T-helper 2 cell (primary cell): ENCODE measurements at regions not wholly inside any gene's neighbourhood (a gene's known extent, or its start where the extent isn't known, plus 50 kb on each side); places are given as distances from the start of the nearest gene placed in this dataset.
A peak's percentile ranks its signal among the peaks of the same experiment; 100 is the strongest.

Experiments
- DNase-seq, 5 experiments: peaks; one replicate each; pipeline versions ENCODE4 v3.0.0 to v3.0.0-alpha.2; 2012 to 2022

- DNase-seq, result no peak
Observed at GRCh38 chr6:126608681-126609080, 268.8 kb downstream of the CENPW start.

- peak in 1 of 5 experiments; percentile 9 for DNase-seq
Observed at GRCh38 chr6:126614642-126615504, 275.0 kb downstream of the CENPW start.

- no peak for DNase-seq
Observed at GRCh38 chr6:126616866-126617265, 277.0 kb downstream of the CENPW start.

- no peak for DNase-seq
Observed at GRCh38 chr6:126618639-126619343, 278.9 kb downstream of the CENPW start.

GRCh38 chr6:126620719-126621118, 280.8 kb downstream of the CENPW start:
- no peak for DNase-seq

- no peak for DNase-seq
Observed at GRCh38 chr6:126625019-126625418, 285.1 kb downstream of the CENPW start.

- no peak for DNase-seq
Observed at GRCh38 chr6:126628125-126628524, 288.2 kb downstream of the CENPW start.

- no peak for DNase-seq
Observed at GRCh38 chr6:126631363-126631762, 291.4 kb downstream of the CENPW start.

GRCh38 chr6:126632271-126632670, 292.4 kb downstream of the CENPW start:
- DNase-seq, result no peak

GRCh38 chr6:126633373-126633772, 293.5 kb downstream of the CENPW start:
- no peak for DNase-seq

- DNase-seq, result no peak
Observed at GRCh38 chr6:126640356-126640755, 300.4 kb downstream of the CENPW start.

- DNase-seq, result no peak
Observed at GRCh38 chr6:126640921-126641320, 301.0 kb downstream of the CENPW start.

GRCh38 chr6:126641641-126642040, 301.7 kb downstream of the CENPW start:
- no peak for DNase-seq

- peak in 1 of 5 experiments; percentile 2 for DNase-seq
Observed at GRCh38 chr6:126643352-126643751, 303.4 kb downstream of the CENPW start.

- no peak for DNase-seq
Observed at GRCh38 chr6:126650931-126651330, 311.0 kb downstream of the CENPW start.

GRCh38 chr6:126657561-126658175, 317.8 kb downstream of the CENPW start:
- no peak for DNase-seq

- no peak for DNase-seq
Observed at GRCh38 chr6:126660376-126660775, 320.5 kb downstream of the CENPW start.

- DNase-seq, result no peak
Observed at GRCh38 chr6:126661646-126662045, 321.7 kb downstream of the CENPW start.

GRCh38 chr6:126662966-126663365, 323.1 kb downstream of the CENPW start:
- no peak for DNase-seq

GRCh38 chr6:126664271-126664670, 324.4 kb downstream of the CENPW start:
- no peak for DNase-seq

- no peak for DNase-seq
Observed at GRCh38 chr6:126665551-126665950, 325.6 kb downstream of the CENPW start.

GRCh38 chr6:126667071-126667470, 327.2 kb downstream of the CENPW start:
- no peak for DNase-seq

- DNase-seq, result no peak
Observed at GRCh38 chr6:126667728-126668127, 327.8 kb downstream of the CENPW start.

- DNase-seq, result no peak
Observed at GRCh38 chr6:126672649-126673048, 332.7 kb downstream of the CENPW start.
